MV-4-11 (cell line): ENCODE measurements at regions not wholly inside any gene's neighbourhood (a gene's known extent, or its start where the extent isn't known, plus 50 kb on each side); places are given as distances from the start of the nearest gene placed in this dataset.
"Not testable (repeated sequence)": the region's sequence is repeated elsewhere in the genome, so short reads cannot be mapped to it uniquely, and the experiment has no call there.

Experiments used
- DNase-seq: peaks from one replicate; lab custom pipeline; 2025; lab: John Stamatoyannopoulos, UW

- no peak for DNase-seq
Observed at GRCh38 chr15:94844538-94845389, 613.4 kb downstream of the MCTP2 start.

GRCh38 chr15:94845390-94845716 lies 614.0 kb downstream of the MCTP2 start:
- no peak for DNase-seq

GRCh38 chr15:94847325-94847724 lies 616.0 kb downstream of the MCTP2 start:
- DNase-seq = no peak

- no peak for DNase-seq
Observed at GRCh38 chr15:94848054-94848453, 616.7 kb downstream of the MCTP2 start.

- DNase-seq = no peak
Observed at GRCh38 chr15:94855018-94855408, 623.7 kb downstream of the MCTP2 start.

- DNase-seq = no peak
Observed at GRCh38 chr15:94855409-94856266, 624.3 kb downstream of the MCTP2 start.

GRCh38 chr15:94856267-94856854 lies 625.0 kb downstream of the MCTP2 start:
- no peak for DNase-seq

- no peak for DNase-seq
Observed at GRCh38 chr15:94857466-94857865, 626.1 kb downstream of the MCTP2 start.

- DNase-seq = no peak
Observed at GRCh38 chr15:94858011-94858410, 626.6 kb downstream of the MCTP2 start.

- no peak for DNase-seq
Observed at GRCh38 chr15:94858449-94858848, 627.1 kb downstream of the MCTP2 start.

- DNase-seq = no peak
Observed at GRCh38 chr15:94858920-94859319, 627.6 kb downstream of the MCTP2 start.

GRCh38 chr15:94864600-94864999 lies 633.2 kb downstream of the MCTP2 start:
- DNase-seq = no peak

GRCh38 chr15:94868265-94868664 lies 636.9 kb downstream of the MCTP2 start:
- DNase-seq = not testable (repeated sequence)

GRCh38 chr15:94875550-94875949 lies 644.2 kb downstream of the MCTP2 start:
- DNase-seq = no peak

GRCh38 chr15:94877833-94878232 lies 646.5 kb downstream of the MCTP2 start:
- DNase-seq = no peak

- no peak for DNase-seq
Observed at GRCh38 chr15:94882071-94882712, 650.8 kb downstream of the MCTP2 start.

GRCh38 chr15:94887391-94887790 lies 656.0 kb downstream of the MCTP2 start:
- DNase-seq = no peak

- no peak for DNase-seq
Observed at GRCh38 chr15:94889153-94889552, 657.8 kb downstream of the MCTP2 start.

- DNase-seq = no peak
Observed at GRCh38 chr15:94893091-94893490, 661.7 kb downstream of the MCTP2 start.

GRCh38 chr15:94894056-94894455 lies 662.7 kb downstream of the MCTP2 start:
- DNase-seq = no peak

- no peak for DNase-seq
Observed at GRCh38 chr15:94909510-94909909, 678.1 kb downstream of the MCTP2 start.

GRCh38 chr15:94910166-94910565 lies 678.8 kb downstream of the MCTP2 start:
- DNase-seq = no peak
